ENCODE measurements at regions not wholly inside any gene's neighbourhood (a gene's known extent, or its start where the extent isn't known, plus 50 kb on each side); places are given as distances from the start of the nearest gene placed in this dataset.

GRCh38 chr4:130640592-130640991, 1544.6 kb downstream of the C4orf33 start:
- Histone ChIP-seq H3K4me3 (ENCODE audit: insufficient read depth, low read depth, low read length) (no peak overlapping the region), H3K56ac (ENCODE audit: extremely low read depth, insufficient read depth, low read length) (no peak overlapping the region), H2BK5ac (ENCODE audit: low read depth, low read length, poor library complexity, severe bottlenecking) (no peak overlapping the region), H2BK20ac (ENCODE audit: low read depth, low read length) (no peak overlapping the region), H4K91ac (ENCODE audit: insufficient read depth, low read depth, low read length) (no peak overlapping the region), H2AK9ac (replicated peaks; ENCODE audit: low read depth, low read length, poor library complexity) (no peak overlapping the region), H4K8ac (ENCODE audit: low read depth in 2 of 2, low read length in 2 of 2) (no peak overlapping the region), H3K9ac (ENCODE audit: low read depth, low read length) (no peak overlapping the region), H3K27ac (ENCODE audit: insufficient read depth, low read length) (no peak overlapping the region), H3K9me3 (ENCODE audit: control insufficient read depth, insufficient read depth, low read length) (no peaks in the 10 kb centered on the region), H2BK120ac (ENCODE audit: low read depth, low read length) (no peak overlapping the region), H2AK5ac (ENCODE audit: low read depth, low read length) (no peak overlapping the region), H3K79me1 (ENCODE audit: low read depth in 1 of 2, low read length in 2 of 2) (no peaks in the 10 kb centered on the region), H4K5ac (ENCODE audit: low read depth, low read length) (no peak overlapping the region), H3K9me1 (ENCODE audit: insufficient read depth, low read length) (no peaks in the 10 kb centered on the region), H3K23ac (ENCODE audit: low read depth, low read length) (no peak overlapping the region), H3K36me3 (ENCODE audit: control insufficient read depth, insufficient read depth, low read length) (no peaks in the 10 kb centered on the region), H4K20me1 (ENCODE audit: insufficient read depth, low read length) (no peaks in the 10 kb centered on the region), H3K14ac (replicated peaks; ENCODE audit: low read depth, low read length) (no peak overlapping the region), H3K4ac (ENCODE audit: low read depth, low read length) (no peak overlapping the region), H3K27me3 (ENCODE audit: control insufficient read depth, insufficient read depth, low read length) (no peaks in the 10 kb centered on the region), H2AFZ (replicated peaks; ENCODE audit: low read length, poor library complexity) (no peak overlapping the region), H3K4me1 (ENCODE audit: control insufficient read depth, insufficient read depth, low read length) (no peaks in the 10 kb centered on the region), H2BK15ac (ENCODE audit: low read depth, low read length) (no peak overlapping the region), H3K18ac (ENCODE audit: low read depth, low read length) (no peak overlapping the region), H3K4me2 (ENCODE audit: low read depth, low read length) (no peak overlapping the region)
- no TSS peak for BruUV-seq (replicated peaks)
- ATAC-seq (ENCODE audit: low read depth): no peak
- WGBS, 2 experiments (ENCODE audit: extremely low coverage in 2 of 2, insufficient read length in 1 of 2): no CpG with 5 or more reads among the region's 2 CpGs
- TF ChIP-seq CEBPB (IDR thresholded peaks at IDR 0.05; ENCODE audit: low read depth, low read length) (no peak), BHLHE40 (IDR thresholded peaks at IDR 0.05; ENCODE audit: low read depth, low read length) (no peak), ELK1 (IDR thresholded peaks at IDR 0.05; ENCODE audit: borderline replicate concordance, low read depth, low read length) (no peak), MAZ (IDR thresholded peaks at IDR 0.05; ENCODE audit: borderline replicate concordance, low read depth, low read length) (no peak), RCOR1 (IDR thresholded peaks at IDR 0.05; ENCODE audit: insufficient replicate concordance, low read length) (no peak), MAFK (IDR thresholded peaks at IDR 0.05; ENCODE audit: low read depth, low read length) (no peak), RAD21 (IDR thresholded peaks at IDR 0.05; ENCODE audit: low read length) (no peak), MXI1 (IDR thresholded peaks at IDR 0.05; ENCODE audit: borderline replicate concordance, low read depth, low read length) (no peak), CHD1 (IDR thresholded peaks at IDR 0.05; ENCODE audit: low read depth, low read length) (no peak), NFE2L2 (IDR thresholded peaks at IDR 0.05; ENCODE audit: low read depth, low read length) (no peak), POLR2A (IDR thresholded peaks at IDR 0.05; ENCODE audit: low read depth, low read length) (no peak), FOS (IDR thresholded peaks at IDR 0.05; ENCODE audit: low read depth, low read length) (no peak), RFX5 (IDR thresholded peaks at IDR 0.05; ENCODE audit: low read depth, low read length) (no peak), USF2 (IDR thresholded peaks at IDR 0.05; ENCODE audit: low read depth, low read length) (no peak), SMC3 (IDR thresholded peaks at IDR 0.05; ENCODE audit: low read depth, low read length) (no peak)
- TF ChIP-seq, protein P1, sequence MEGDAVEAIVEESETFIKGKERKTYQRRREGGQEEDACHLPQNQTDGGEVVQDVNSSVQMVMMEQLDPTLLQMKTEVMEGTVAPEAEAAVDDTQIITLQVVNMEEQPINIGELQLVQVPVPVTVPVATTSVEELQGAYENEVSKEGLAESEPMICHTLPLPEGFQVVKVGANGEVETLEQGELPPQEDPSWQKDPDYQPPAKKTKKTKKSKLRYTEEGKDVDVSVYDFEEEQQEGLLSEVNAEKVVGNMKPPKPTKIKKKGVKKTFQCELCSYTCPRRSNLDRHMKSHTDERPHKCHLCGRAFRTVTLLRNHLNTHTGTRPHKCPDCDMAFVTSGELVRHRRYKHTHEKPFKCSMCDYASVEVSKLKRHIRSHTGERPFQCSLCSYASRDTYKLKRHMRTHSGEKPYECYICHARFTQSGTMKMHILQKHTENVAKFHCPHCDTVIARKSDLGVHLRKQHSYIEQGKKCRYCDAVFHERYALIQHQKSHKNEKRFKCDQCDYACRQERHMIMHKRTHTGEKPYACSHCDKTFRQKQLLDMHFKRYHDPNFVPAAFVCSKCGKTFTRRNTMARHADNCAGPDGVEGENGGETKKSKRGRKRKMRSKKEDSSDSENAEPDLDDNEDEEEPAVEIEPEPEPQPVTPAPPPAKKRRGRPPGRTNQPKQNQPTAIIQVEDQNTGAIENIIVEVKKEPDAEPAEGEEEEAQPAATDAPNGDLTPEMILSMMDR (conservative IDR thresholded peaks at IDR 0.05; ENCODE audit: low read depth, low read length): no peak
- POLR2A ChIA-PET (ENCODE audit: unreplicated experiment): no interaction called here
- CTCF ChIA-PET: no interaction called here
- intact Hi-C loops (cut with micrococcal nuclease) (no loop called here), in situ Hi-C loops (cut with MboI; ENCODE audit: low sequenced_read_pairs) (no loop called here), dilution Hi-C loops (cut with HindIII; ENCODE audit: low sequenced_read_pairs, unreplicated experiment) (no loop called here)
- no peak for DNase-seq

Data from IMR-90 (cell line).